Thoracic aorta (tissue), 2 donors: ENCODE measurements at regions not wholly inside any gene's neighbourhood (a gene's known extent, or its start where the extent isn't known, plus 50 kb on each side); places are given as distances from the start of the nearest gene placed in this dataset.

Source experiments
- ATAC-seq: fragments of 150-250 bp; one replicate; pipeline ENCODE4 v1.8.0; 2017; ENCODE audit warnings: low read depth; ENCODE audit not compliant: insufficient number of reproducible peaks, low FRiP score
- DNase-seq: peaks from one replicate; pipeline ENCODE4 v3.0.0-alpha.2; 2020; ENCODE audit warnings: low spot score
- H3K27ac ChIP-seq, 2 donors: fragments of 200-600 bp; sonication (generic); 1 replicate in 1 of 2; 2 replicates in 1 of 2; pipeline ENCODE4 v1.5.1; 2016; ENCODE audit warnings: mild to moderate bottlenecking in 2 of 2, moderate library complexity in 2 of 2
- H3K27me3 ChIP-seq: fragments of 200-600 bp; sonication (generic); replicated peaks from 2 replicates; pipeline ENCODE4 v1.6.0; 2016; ENCODE audit warnings: mild to moderate bottlenecking; ENCODE audit not compliant: insufficient read depth
- H3K36me3 ChIP-seq: fragments of 200-600 bp; sonication (generic); one replicate; pipeline ENCODE4 v1.5.1; 2016
- H3K4me1 ChIP-seq, 2 donors: fragments of 200-600 bp; sonication (generic); 1 replicate in 1 of 2; 2 replicates in 1 of 2; pipeline versions ENCODE4 v1.5.1 to v1.6.0; 2016; ENCODE audit warnings: low read depth in 2 of 2, mild to moderate bottlenecking in 1 of 2; ENCODE audit not compliant: control insufficient read depth in 1 of 2
- H3K4me3 ChIP-seq: fragments of 200-600 bp; sonication (generic); 2 replicates; pipeline ENCODE4 v1.5.1; 2016; ENCODE audit warnings: mild to moderate bottlenecking
- H3K9me3 ChIP-seq: fragments of 200-600 bp; sonication (generic); 2 replicates; pipeline ENCODE4 v1.5.1; 2016
- CTCF ChIP-seq: fragments of 200-600 bp; sonication (generic); IDR thresholded peaks from one replicate; pipeline ENCODE4 v1.5.1; 2019; ENCODE audit warnings: antibody characterized with exemption

GRCh38 chr6:163687075-163687474 lies 272.6 kb downstream of the QKI start:
- Histone ChIP-seq H3K27ac (no peak overlapping the region), H3K27me3 (no peaks in the 10 kb centered on the region), H3K4me3 (no peak overlapping the region), H3K4me1 (no peaks in the 10 kb centered on the region), H3K36me3 (no peaks in the 10 kb centered on the region), H3K9me3 (no peaks in the 10 kb centered on the region)
- ATAC-seq (no peak), DNase-seq (no peak)
- TF ChIP-seq CTCF = no peak

GRCh38 chr6:163686301-163686700 lies 271.8 kb downstream of the QKI start:
- no peaks in the 10 kb centered on the region for H3K9me3 ChIP-seq
- no peaks in the 10 kb centered on the region for H3K27me3 ChIP-seq
- no peak overlapping the region for H3K27ac ChIP-seq
- H3K36me3 ChIP-seq = no peaks in the 10 kb centered on the region
- H3K4me1 ChIP-seq = no peaks in the 10 kb centered on the region
- DNase-seq (no peak), ATAC-seq (no peak)
- TF ChIP-seq CTCF = no peak
- no peak overlapping the region for H3K4me3 ChIP-seq

GRCh38 chr6:163683105-163683622 lies 268.6 kb downstream of the QKI start:
- DNase-seq = no peak

GRCh38 chr6:163679753-163680152 lies 265.2 kb downstream of the QKI start:
- Histone ChIP-seq H3K27ac (no peak overlapping the region), H3K36me3 (no peaks in the 10 kb centered on the region), H3K4me3 (no peak overlapping the region), H3K4me1 (no peaks in the 10 kb centered on the region), H3K9me3 (no peaks in the 10 kb centered on the region), H3K27me3 (no peaks in the 10 kb centered on the region)
- no peak for TF ChIP-seq CTCF
- ATAC-seq = no peak
- DNase-seq = no peak

More at GRCh38 chr6:163683105-163683622, 268.6 kb downstream of the QKI start:
- no peak for ATAC-seq
- Histone ChIP-seq H3K27me3 (no peaks in the 10 kb centered on the region), H3K4me3 (no peak overlapping the region), H3K4me1 (no peaks in the 10 kb centered on the region), H3K9me3 (no peaks in the 10 kb centered on the region), H3K36me3 (no peaks in the 10 kb centered on the region), H3K27ac (no peak overlapping the region)
- TF ChIP-seq CTCF = no peak

- TF ChIP-seq CTCF = no peak
- no peaks in the 10 kb centered on the region for H3K27me3 ChIP-seq
- H3K9me3 ChIP-seq = no peaks in the 10 kb centered on the region
- H3K4me1 ChIP-seq = no peaks in the 10 kb centered on the region
- no peak overlapping the region for H3K4me3 ChIP-seq
- no peaks in the 10 kb centered on the region for H3K36me3 ChIP-seq
- no peak overlapping the region for H3K27ac ChIP-seq
- no peak for ATAC-seq
- no peak for DNase-seq
These were observed 264.6 kb downstream of the QKI start for GRCh38 chr6:163679012-163679660.
